ENCODE measurements at regions not wholly inside any gene's neighbourhood (a gene's known extent, or its start where the extent isn't known, plus 50 kb on each side); places are given as distances from the start of the nearest gene placed in this dataset.

DNA sequence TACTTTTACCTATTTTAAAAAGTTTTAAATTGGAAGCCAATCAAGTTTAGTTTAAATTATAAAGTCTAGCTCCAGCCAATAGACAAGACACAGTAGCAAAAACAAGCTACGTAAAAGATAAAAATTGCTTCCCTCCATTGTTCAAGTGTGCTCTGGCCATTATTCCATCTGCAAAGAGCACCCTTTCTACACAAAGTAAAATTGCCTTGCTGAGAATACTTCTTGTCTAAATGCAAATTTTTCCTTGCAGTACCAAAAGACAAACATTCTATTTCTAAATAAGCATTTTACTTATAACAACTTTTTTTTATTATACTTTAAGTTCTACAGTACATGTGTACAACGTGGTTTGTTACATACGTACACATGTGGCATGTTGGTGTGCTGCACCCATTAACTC lies 75.9 kb upstream of the ZNF746 start:
- TF ChIP-seq TEAD4 (IDR thresholded peaks at IDR 0.05) (no peak), TAF1 (IDR thresholded peaks at IDR 0.05; ENCODE audit: low read depth) (no peak), EP300 (IDR thresholded peaks at IDR 0.05; ENCODE audit: borderline replicate concordance) (no peak), RAD21 (IDR thresholded peaks at IDR 0.05; ENCODE audit: low read depth) (no peak), MAX (IDR thresholded peaks at IDR 0.05) (no peak), CREB1 (IDR thresholded peaks at IDR 0.05; ENCODE audit: low read depth) (no peak), FOXM1 (IDR thresholded peaks at IDR 0.05; ENCODE audit: borderline replicate concordance, low read depth) (no peak), CEBPB (IDR thresholded peaks at IDR 0.05) (no peak)

Data from Ishikawa (cell line).